Upper lobe of left lung (tissue), 6 donors: ENCODE measurements at regions not wholly inside any gene's neighbourhood (a gene's known extent, or its start where the extent isn't known, plus 50 kb on each side); places are given as distances from the start of the nearest gene placed in this dataset.

Experiments used
- ATAC-seq, 2 donors: fragments of 200-7000 bp; cut with Tn5 transposase; one replicate each; pipeline ENCODE4 v1.9.1; 2022; ENCODE audit warnings: mild to moderate bottlenecking in 2 of 2, moderate library complexity in 2 of 2; ENCODE audit not compliant: low FRiP score in 2 of 2
- DNase-seq, 2 donors: peaks; one replicate each; pipeline ENCODE4 v3.0.0-alpha.2; 2019 to 2020
- H3K27ac ChIP-seq, 4 donors: fragments of 200-600 bp; sonication (generic); one replicate each; pipeline ENCODE4 v1.5.1; 2016 to 2019
- H3K27me3 ChIP-seq, 4 donors: fragments of 200-600 bp; sonication (generic); one replicate each; pipeline ENCODE4 v1.5.1; 2017 to 2019
- H3K36me3 ChIP-seq, 4 donors: fragments of 200-600 bp; sonication (generic); one replicate each; pipeline ENCODE4 v1.5.1; 2016 to 2019
- H3K4me1 ChIP-seq, 4 donors: fragments of 200-600 bp; sonication (generic); one replicate each; pipeline ENCODE4 v1.5.1; 2018 to 2019
- H3K4me3 ChIP-seq, 4 donors: fragments of 200-600 bp; sonication (generic); one replicate each; pipeline ENCODE4 v1.5.1; 2017 to 2019; ENCODE audit warnings: mild to moderate bottlenecking in 2 of 4, moderate library complexity in 1 of 4
- H3K9me3 ChIP-seq, 4 donors: fragments of 200-600 bp; sonication (generic); one replicate each; pipeline ENCODE4 v1.5.1; 2018 to 2019
- EP300 ChIP-seq, 4 donors: sonication (generic); formaldehyde crosslinking; IDR thresholded peaks; one replicate each; pipeline ENCODE4 v1.5.1; 2017; ENCODE audit warnings: antibody characterized with exemption in 4 of 4, control low read depth in 2 of 4
- POLR2A ChIP-seq, 4 donors: fragments of 450-650 bp; IDR thresholded peaks; one replicate each; pipeline ENCODE4 v1.5.1; 2016 to 2017; ENCODE audit warnings: antibody characterized with exemption in 4 of 4, mild to moderate bottlenecking in 2 of 4
- POLR2AphosphoS5 ChIP-seq, 2 donors: sonication (generic); formaldehyde crosslinking; IDR thresholded peaks; one replicate each; pipeline ENCODE4 v1.5.1; 2017; ENCODE audit warnings: antibody characterized with exemption in 2 of 2
- WGBS, 2 donors: methylation state at CpG; one replicate each; pipeline ENCODE4 v1.1.5; 2017 to 2018; 5-methylcytosine and 5-hydroxymethylcytosine counted together
- TF ChIP-seq, protein P1 (sequence below), 6 experiments: fragments of 450-650 bp in 4 of 6; fragments of 200-600 bp in 2 of 6; sonication (generic) in 2 of 6; IDR thresholded peaks; one replicate each; pipeline ENCODE4 v1.5.1; 2016 to 2019; ENCODE audit warnings: antibody characterized with exemption in 6 of 6
- donor health status: DM: no; HTN: no; CAD: no; lungs with moderate emphysema.
- donor health status: DM: no; HTN: yes; CAD: no; lungs with severe emphysema.

DNA sequence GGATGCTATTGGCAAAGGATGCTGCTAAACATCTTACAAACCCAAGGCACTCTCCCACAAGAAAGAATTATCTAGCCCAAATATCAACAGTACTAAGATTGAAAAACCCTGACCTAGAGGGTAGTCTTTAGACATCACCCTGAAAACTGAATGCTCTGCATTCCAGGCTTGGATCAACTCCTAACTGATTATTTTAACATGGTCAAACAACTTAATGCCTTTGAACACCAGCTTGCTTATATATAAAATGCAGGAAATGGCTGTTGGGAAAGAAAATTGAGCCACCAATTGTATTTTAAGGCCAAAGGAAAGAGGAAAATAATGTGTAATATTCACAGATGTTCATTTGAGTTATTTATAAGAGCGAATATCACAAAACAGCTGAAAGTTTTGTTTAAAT lies 72.2 kb upstream of the C1orf87 start:
- no peaks in the 10 kb centered on the region for H3K4me1 ChIP-seq

DNA sequence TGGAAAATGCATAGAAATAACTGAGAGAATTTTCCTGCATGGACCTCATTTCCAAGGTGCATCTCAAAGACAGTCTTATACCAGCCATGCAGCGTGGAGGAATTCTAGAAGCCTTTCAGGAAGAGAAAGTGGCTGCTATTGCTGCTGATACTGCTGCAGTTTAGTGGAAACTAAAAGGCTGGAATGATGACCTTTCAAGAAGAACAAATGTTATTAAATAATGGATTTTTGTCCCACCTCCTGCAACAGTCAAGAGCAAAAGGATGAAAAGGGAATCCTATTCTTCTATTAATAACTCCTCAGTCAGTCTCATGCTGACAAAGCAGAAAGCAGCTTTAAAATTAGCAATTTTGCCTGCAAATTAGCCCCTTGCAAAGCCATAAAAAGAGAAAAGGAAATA lies 68.2 kb upstream of the C1orf87 start:
- Histone ChIP-seq H3K27ac (no peak overlapping the region), H3K27me3 (no peaks in the 10 kb centered on the region), H3K36me3 (no peaks in the 10 kb centered on the region), H3K4me1 (no peaks in the 10 kb centered on the region), H3K4me3 (no peak overlapping the region), H3K9me3 (no peaks in the 10 kb centered on the region)
- no peak for DNase-seq
- WGBS, 2 donors = 87 to 90% methylated on average over 1 of the region's 1 CpG
- TF ChIP-seq, protein P1, sequence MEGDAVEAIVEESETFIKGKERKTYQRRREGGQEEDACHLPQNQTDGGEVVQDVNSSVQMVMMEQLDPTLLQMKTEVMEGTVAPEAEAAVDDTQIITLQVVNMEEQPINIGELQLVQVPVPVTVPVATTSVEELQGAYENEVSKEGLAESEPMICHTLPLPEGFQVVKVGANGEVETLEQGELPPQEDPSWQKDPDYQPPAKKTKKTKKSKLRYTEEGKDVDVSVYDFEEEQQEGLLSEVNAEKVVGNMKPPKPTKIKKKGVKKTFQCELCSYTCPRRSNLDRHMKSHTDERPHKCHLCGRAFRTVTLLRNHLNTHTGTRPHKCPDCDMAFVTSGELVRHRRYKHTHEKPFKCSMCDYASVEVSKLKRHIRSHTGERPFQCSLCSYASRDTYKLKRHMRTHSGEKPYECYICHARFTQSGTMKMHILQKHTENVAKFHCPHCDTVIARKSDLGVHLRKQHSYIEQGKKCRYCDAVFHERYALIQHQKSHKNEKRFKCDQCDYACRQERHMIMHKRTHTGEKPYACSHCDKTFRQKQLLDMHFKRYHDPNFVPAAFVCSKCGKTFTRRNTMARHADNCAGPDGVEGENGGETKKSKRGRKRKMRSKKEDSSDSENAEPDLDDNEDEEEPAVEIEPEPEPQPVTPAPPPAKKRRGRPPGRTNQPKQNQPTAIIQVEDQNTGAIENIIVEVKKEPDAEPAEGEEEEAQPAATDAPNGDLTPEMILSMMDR (IDR thresholded peaks at IDR 0.05) = no peak
- no peak for ATAC-seq

More for the DNA sequence above, 72.2 kb upstream of the C1orf87 start:
- ATAC-seq (no peak), DNase-seq (no peak)
- no peak for TF ChIP-seq EP300 (IDR thresholded peaks at IDR 0.05)
- Histone ChIP-seq H3K9me3 (no peaks in the 10 kb centered on the region), H3K36me3 (no peaks in the 10 kb centered on the region), H3K4me3 (no peak overlapping the region), H3K27me3 (no peaks in the 10 kb centered on the region), H3K27ac (no peak overlapping the region)
- 61 to 63% methylated on average over 1 of the region's 1 CpG for WGBS, 2 donors

DNA sequence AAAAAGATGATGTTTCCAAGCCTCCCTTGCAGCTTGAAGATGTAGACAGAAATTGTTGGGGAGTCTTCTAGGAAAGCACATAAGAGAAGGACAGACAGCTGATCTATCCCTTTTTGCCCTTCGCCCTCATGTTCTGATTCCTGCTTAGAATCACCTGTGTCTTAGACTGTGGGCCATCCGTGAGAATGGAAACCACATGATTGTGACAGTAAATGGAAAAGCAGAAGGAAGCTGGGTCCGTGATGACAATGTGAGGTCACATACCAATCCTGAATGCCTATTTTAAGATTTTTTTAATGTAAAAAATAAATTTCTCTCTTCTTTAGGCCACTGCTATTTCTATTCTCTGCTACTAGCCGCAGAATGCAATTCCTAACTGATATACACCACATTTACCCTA lies 67.7 kb upstream of the C1orf87 start:
- Histone ChIP-seq H3K4me3 (no peak overlapping the region), H3K27ac (no peak overlapping the region), H3K9me3 (no peaks in the 10 kb centered on the region), H3K27me3 (no peaks in the 10 kb centered on the region), H3K36me3 (no peaks in the 10 kb centered on the region), H3K4me1 (no peaks in the 10 kb centered on the region)
- DNase-seq = no peak
- WGBS, 2 donors = 75 to 79% methylated on average over 4 of the region's 4 CpGs
- ATAC-seq = no peak
- TF ChIP-seq EP300 (IDR thresholded peaks at IDR 0.05) (no peak), POLR2AphosphoS5 (IDR thresholded peaks at IDR 0.05) (no peak)
- TF ChIP-seq, protein P1 (IDR thresholded peaks at IDR 0.05) = no peak

DNA sequence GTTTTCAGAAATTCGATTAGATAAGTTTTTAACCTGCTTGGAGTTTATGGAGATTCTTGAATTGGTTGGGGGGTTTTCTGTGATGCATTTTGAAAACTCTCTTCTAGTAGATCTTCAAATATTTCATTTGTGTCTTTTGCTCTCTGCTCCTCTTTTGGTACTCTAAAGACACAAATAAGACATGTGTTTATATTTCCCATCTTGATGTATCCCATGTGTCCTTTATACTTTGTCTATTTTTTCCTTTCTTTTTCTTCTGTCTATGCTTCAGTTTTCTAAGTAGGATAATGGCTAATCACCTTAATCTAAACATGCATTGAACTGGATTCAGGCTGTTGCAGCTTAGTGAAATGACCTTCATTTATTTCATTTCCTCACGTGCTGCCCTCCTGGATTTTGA lies 63.8 kb upstream of the C1orf87 start:
- DNase-seq (no peak), ATAC-seq (no peak)
- no peak for TF ChIP-seq POLR2A (IDR thresholded peaks at IDR 0.05)
- no peak for TF ChIP-seq POLR2AphosphoS5 (IDR thresholded peaks at IDR 0.05)
- TF ChIP-seq, protein P1 (IDR thresholded peaks at IDR 0.05) = no peak
- TF ChIP-seq EP300 (IDR thresholded peaks at IDR 0.05) = no peak
- peaks cover 0 to 10% (median 2%) of the 10 kb centered on the region in 4 donors for H3K4me1 ChIP-seq
- WGBS, 2 donors = 48 to 61% methylated on average over 2 of the region's 2 CpGs
- H3K27me3 ChIP-seq = no peaks in the 10 kb centered on the region
- H3K27ac ChIP-seq = no peak overlapping the region
- no peaks in the 10 kb centered on the region for H3K9me3 ChIP-seq
- H3K4me3 ChIP-seq = no peak overlapping the region
- no peaks in the 10 kb centered on the region for H3K36me3 ChIP-seq

DNA sequence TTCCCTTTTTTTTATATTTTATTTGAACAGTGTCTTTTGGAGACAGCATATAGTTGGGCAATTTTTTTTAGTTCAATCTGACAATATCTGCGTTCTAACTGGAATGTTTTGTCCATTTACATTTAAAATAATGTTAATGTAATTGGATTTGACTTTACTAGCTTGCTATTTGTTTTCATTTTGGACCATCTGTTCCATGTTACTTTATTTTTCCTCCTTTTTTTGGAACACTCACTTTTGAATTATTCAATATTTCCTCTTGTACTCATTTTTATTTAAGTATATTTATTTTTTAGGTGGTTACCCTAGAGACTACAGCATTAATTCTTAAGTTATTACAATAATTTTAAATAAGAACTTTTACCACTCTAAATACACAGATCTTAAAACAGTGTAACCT lies 62.8 kb upstream of the C1orf87 start:
- Histone ChIP-seq H3K4me3 (no peak overlapping the region), H3K27me3 (no peaks in the 10 kb centered on the region), H3K9me3 (no peaks in the 10 kb centered on the region), H3K36me3 (no peaks in the 10 kb centered on the region), H3K27ac (no peak overlapping the region), H3K4me1 (peaks cover 0 to 10% (median 2%) of the 10 kb centered on the region in 4 donors)
- ATAC-seq = no peak
- 83 to 87% methylated on average over 1 of the region's 1 CpG for WGBS, 2 donors
- TF ChIP-seq POLR2AphosphoS5 (IDR thresholded peaks at IDR 0.05) (no peak), EP300 (IDR thresholded peaks at IDR 0.05) (no peak), POLR2A (IDR thresholded peaks at IDR 0.05) (no peak)
- TF ChIP-seq, protein P1 (IDR thresholded peaks at IDR 0.05) = no peak
- no peak for DNase-seq
